ENCODE measurements at regions not wholly inside any gene's neighbourhood (a gene's known extent, or its start where the extent isn't known, plus 50 kb on each side); places are given as distances from the start of the nearest gene placed in this dataset.

DNA sequence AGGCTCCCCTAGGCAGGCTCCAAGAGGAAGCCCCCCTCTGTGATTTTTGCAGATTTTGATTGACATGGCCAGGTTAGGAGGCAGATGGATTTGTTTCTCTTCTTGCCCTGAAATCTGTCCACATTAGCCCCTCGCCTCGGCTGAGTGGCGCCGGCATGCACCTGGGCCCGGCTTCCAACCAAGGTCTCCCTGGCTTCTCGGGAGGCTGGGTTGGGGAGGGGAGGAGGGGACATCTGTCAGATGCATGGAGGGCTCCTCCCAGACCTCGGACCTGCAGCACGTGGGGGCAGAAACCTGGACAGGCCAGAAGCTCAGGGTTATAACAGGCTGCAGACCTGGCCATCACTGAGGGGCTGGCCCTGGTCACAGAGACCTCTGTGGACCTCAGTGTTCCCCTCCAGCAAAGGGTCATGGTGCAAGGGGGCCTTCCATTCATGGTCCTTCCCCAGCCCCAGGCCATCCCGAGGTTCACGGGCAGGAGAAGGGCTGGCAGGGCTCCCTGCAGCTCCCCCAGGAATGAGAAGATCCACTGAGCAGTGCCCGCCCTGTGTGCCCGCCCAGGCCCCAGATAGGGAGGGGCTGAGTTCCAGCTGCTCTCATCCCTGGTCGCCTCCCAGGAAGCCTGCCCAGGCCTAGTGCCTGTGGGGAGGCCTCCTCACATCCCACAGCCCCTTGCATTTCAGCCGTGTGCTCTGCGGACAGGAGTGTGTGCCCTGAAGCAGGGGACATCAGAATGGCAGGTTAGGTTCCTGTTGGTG lies 747.8 kb downstream of the BRD1 start:
- no peak overlapping the region for H3K4me2 ChIP-seq (ENCODE audit: low read depth, low read length)
- no CpG with 5 or more reads among the region's 15 CpGs for WGBS, 2 experiments (ENCODE audit: extremely low coverage in 2 of 2, insufficient read length in 1 of 2)
- no peak overlapping the region for H2AK9ac ChIP-seq (replicated peaks; ENCODE audit: low read depth, low read length, poor library complexity)
- ChIA-PET POLR2A (ENCODE audit: unreplicated experiment) (no interaction called here), CTCF (no interaction called here)
- no peak overlapping the region for H2AFZ ChIP-seq (replicated peaks; ENCODE audit: low read length, poor library complexity)
- no peaks in the 10 kb centered on the region for H3K4me1 ChIP-seq (ENCODE audit: control insufficient read depth, insufficient read depth, low read length)
- dilution Hi-C loops (cut with HindIII; ENCODE audit: low sequenced_read_pairs, unreplicated experiment) (no loop called here), in situ Hi-C loops (cut with MboI; ENCODE audit: low sequenced_read_pairs) (no loop called here), intact Hi-C loops (cut with micrococcal nuclease) (no loop called here)
- DNase-seq, result no peak
- H4K5ac ChIP-seq (ENCODE audit: low read depth, low read length), result no peak overlapping the region
- H2BK20ac ChIP-seq (ENCODE audit: low read depth, low read length), result no peak overlapping the region
- H3K9ac ChIP-seq (ENCODE audit: low read depth, low read length), result no peak overlapping the region
- no peak overlapping the region for H3K27ac ChIP-seq (ENCODE audit: insufficient read depth, low read length)
- H3K9me1 ChIP-seq (ENCODE audit: insufficient read depth, low read length), result no peaks in the 10 kb centered on the region
- no peak overlapping the region for H2BK15ac ChIP-seq (ENCODE audit: low read depth, low read length)
- no peak overlapping the region for H2BK5ac ChIP-seq (ENCODE audit: low read depth, low read length, poor library complexity, severe bottlenecking)
- H3K23ac ChIP-seq (ENCODE audit: low read depth, low read length), result no peak overlapping the region
- H3K18ac ChIP-seq (ENCODE audit: low read depth, low read length), result no peak overlapping the region
- no peak overlapping the region for H3K4me3 ChIP-seq (ENCODE audit: insufficient read depth, low read depth, low read length)
- H3K4ac ChIP-seq (ENCODE audit: low read depth, low read length), result no peak overlapping the region
- no peak overlapping the region for H4K91ac ChIP-seq (ENCODE audit: insufficient read depth, low read depth, low read length)
- no peak overlapping the region for H3K56ac ChIP-seq (ENCODE audit: extremely low read depth, insufficient read depth, low read length)
- no peaks in the 10 kb centered on the region for H3K27me3 ChIP-seq (ENCODE audit: control insufficient read depth, insufficient read depth, low read length)
- H4K20me1 ChIP-seq (ENCODE audit: insufficient read depth, low read length), result no peaks in the 10 kb centered on the region
- H3K79me1 ChIP-seq (ENCODE audit: low read depth in 1 of 2, low read length in 2 of 2), result no peaks in the 10 kb centered on the region
- H3K9me3 ChIP-seq (ENCODE audit: control insufficient read depth, insufficient read depth, low read length), result peaks cover 63% of the 10 kb centered on the region
- no peak overlapping the region for H4K8ac ChIP-seq (ENCODE audit: low read depth in 2 of 2, low read length in 2 of 2)
- BruUV-seq (replicated peaks), result no TSS peak
- no peaks in the 10 kb centered on the region for H3K36me3 ChIP-seq (ENCODE audit: control insufficient read depth, insufficient read depth, low read length)
- ATAC-seq (ENCODE audit: low read depth), result no peak
- H2BK120ac ChIP-seq (ENCODE audit: low read depth, low read length), result no peak overlapping the region
- H2AK5ac ChIP-seq (ENCODE audit: low read depth, low read length), result no peak overlapping the region
- no peak for TF ChIP-seq MXI1 (IDR thresholded peaks at IDR 0.05; ENCODE audit: borderline replicate concordance, low read depth, low read length)
- no peak overlapping the region for H3K14ac ChIP-seq (replicated peaks; ENCODE audit: low read depth, low read length)

Data from IMR-90 (cell line).